Gastrocnemius medialis (tissue), 4 donors: ENCODE measurements at regions not wholly inside any gene's neighbourhood (a gene's known extent, or its start where the extent isn't known, plus 50 kb on each side); places are given as distances from the start of the nearest gene placed in this dataset.

ENCODE experiments used
- CTCF ChIP-seq, 5 experiments: fragments of 450-650 bp in 3 of 5; fragments of 200-600 bp in 2 of 5; sonication (generic) in 2 of 5; IDR thresholded peaks in 4 of 5; conservative IDR thresholded peaks in 1 of 5; 1 replicate in 4 of 5; 2 replicates in 1 of 5; pipeline ENCODE4 v1.5.1; 2016 to 2019; ENCODE audit warnings: antibody characterized with exemption in 5 of 5, mild to moderate bottlenecking in 3 of 5, moderate library complexity in 3 of 5
- POLR2A ChIP-seq, 2 donors: fragments of 450-650 bp; IDR thresholded peaks; one replicate each; pipeline ENCODE4 v1.6.1; 2017; ENCODE audit warnings: antibody characterized with exemption in 2 of 2, mild to moderate bottlenecking in 2 of 2, moderate library complexity in 2 of 2

GRCh38 chr9:38233796-38234355, 158.6 kb upstream of the ALDH1B1 start:
- TF ChIP-seq CTCF (IDR thresholded peaks at IDR 0.05 in 4 of 5, conservative IDR thresholded peaks at IDR 0.05 in 1 of 5) (no peak), POLR2A (IDR thresholded peaks at IDR 0.05) (no peak)
